ENCODE measurements at regions not wholly inside any gene's neighbourhood (a gene's known extent, or its start where the extent isn't known, plus 50 kb on each side); places are given as distances from the start of the nearest gene placed in this dataset.

DNA sequence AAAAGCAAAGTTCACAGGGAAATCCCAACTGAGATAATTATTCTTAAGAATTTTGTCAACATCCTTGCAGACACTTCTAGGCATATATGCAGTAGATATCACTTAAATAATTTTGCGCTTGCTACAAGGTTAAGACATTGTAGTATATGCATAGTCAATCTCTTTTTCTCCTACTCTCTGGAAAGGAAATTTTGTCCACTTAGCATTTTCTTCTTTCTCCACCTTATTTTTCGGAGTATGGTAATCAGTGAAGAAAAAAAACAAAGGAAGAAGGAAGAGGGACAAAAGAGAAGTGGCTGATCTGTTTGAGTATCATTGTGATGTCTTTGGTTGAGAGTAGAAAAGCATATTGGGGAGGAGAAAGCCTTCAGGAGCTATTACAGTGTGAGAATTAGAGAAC lies 104.6 kb downstream of the LACC1 start:
- DNase-seq (ENCODE audit: low spot score) = no peak

DNA sequence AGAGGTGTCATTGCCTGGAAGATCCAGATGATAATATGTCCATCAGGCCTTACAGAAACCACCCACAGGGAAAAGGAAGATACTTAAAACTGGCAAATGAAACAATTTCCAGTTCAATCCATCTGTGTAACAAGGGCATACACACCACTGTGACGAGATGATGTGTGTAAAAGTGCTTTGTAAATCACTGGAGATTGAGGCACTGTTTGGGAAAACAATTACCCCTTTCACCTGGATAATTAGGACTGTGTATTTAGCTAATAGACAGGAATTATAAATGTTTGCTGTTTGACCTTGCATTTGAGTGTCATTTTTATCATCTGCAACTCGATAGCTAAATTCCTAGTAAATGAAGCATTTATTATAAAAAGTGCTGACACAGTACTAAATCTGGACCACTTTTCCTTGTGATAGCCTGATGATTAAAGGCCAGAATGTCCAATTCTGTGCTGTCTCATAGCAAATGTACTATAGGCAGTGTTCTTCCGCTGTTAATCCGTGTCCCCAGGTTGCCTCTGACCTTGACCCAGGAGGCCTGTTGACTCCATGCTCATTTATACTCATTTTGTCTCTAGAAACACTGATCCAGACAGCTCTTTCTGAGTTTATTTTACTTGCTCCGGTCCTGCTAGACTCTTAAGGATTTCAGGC lies 105.8 kb downstream of the LACC1 start:
- DNase-seq (ENCODE audit: low spot score) = no peak

DNA sequence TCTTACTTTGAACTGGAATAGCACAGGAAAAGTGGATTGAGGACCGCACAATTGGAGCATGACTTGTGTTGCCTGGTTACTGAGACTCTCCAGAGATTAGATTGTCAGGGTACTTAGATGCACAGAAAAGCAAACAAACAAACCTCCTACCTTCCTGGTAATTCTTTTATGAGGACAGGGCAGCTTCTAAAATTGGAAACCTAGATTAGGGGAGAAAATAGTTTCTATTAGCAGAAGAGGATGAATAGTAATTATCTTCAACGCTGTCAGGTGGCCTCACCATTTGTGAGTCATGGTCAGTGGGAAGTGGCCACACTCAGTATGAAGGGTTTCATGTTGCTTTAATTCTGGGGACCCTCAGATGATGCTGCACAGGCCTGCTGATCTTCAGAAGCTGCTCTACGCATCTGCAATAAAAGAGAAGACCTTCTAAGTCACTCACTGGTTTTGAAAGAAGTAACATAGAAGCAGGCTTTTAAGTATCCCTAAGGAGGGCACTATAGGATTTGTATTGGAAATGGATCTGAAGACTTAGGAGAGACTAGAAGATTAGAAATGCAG lies 106.8 kb downstream of the LACC1 start:
- DNase-seq (ENCODE audit: low spot score) = no peak

DNA sequence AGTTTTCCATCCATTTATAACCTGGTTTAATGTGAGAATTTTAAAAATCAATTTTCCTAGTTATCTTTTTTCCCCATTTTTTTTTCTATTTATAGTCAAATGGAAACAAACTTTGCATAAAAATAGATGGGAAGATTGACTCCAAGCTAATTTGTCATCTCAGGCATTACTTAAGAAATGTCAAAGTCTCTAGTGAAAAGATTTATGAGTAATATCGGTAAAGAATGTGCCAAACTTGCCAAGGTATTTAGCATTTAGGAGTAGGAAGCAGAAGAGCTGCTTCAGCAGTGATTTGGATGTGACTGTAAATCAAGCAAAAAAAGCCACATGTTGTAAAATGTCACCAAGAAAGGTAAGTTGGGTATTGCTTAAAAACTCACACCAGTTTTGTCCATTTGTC lies 108.6 kb downstream of the LACC1 start:
- no peak for DNase-seq (ENCODE audit: low spot score)

DNA sequence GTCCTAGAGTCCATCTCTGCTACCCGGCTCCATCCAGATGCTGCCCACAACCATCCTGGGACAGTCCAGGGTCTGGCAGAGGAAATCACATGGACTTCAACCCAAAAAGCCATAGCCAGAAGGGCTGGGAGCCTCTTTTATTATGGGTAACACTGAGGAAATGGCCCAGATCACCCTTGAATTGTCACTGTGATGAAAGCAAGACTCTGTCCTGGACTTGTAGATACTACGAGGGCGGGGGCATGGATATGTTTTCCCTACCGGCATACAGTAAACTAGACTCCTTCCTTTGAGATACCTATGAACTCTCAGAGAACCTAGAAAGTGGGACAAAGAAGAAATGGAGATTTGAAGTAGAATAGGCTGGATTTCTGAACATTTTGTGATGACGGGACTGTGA lies 110.3 kb downstream of the LACC1 start:
- no peak for DNase-seq (ENCODE audit: low spot score)

DNA sequence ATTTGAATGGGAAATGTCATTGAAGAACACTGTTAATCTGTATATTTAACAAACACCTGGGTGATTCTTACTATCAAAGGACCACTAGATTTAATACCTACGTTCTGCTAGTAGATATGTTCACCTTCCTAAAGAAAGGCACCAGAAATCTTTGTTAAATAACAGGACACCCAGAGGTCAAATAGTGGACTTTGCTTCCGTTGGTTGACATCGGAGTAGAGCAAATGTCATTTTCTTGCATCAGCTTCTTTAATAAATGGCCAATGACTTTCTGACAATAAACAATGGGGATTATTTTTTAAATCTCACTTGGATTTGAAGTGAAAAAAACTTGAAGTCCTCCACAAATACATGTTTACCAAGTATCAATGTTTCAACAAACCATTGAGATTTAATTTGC lies 111.1 kb downstream of the LACC1 start:
- DNase-seq (ENCODE audit: low spot score) = no peak

DNA sequence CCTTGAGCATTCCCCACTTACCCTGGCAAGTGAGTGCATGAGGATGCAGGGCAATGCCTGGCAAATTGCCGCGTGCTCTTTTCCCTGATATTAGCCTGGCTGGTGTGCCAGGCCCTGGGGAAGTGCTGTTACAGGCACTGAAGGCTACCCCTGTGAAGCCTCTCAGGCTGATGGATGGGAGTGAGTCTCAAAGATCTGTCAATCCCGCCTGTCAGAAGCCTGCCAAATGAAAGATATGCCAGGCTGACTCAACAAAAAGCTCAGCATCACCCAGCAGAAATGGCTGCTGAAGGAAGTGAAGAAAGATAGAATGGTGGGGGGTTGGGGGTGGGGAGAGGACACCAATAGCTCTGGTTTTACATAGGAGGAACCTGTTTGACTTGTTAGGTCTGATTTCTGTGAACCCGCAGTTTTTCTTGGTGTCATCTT lies 112.1 kb downstream of the LACC1 start:
- DNase-seq (ENCODE audit: low spot score) = no peak

DNA sequence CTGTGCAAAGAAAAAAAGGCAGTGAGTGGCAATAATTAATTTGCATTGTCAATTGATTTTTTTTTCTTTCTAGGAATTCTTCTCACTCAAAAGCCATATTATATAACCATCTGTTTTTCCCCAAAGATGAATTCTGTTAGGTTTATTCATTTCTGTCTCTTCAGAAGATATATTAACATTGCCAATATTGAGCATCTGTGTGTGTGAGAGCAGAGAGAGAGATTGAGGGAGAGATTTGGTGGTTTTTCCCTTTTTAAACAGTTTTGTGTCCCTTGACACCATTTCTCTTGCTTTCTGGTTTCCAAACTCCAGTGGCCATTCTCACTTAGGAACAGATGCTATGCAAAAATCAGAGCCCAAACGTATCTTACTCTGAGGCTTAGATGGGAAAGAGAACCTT lies 112.5 kb downstream of the LACC1 start:
- no peak for DNase-seq (ENCODE audit: low spot score)

DNA sequence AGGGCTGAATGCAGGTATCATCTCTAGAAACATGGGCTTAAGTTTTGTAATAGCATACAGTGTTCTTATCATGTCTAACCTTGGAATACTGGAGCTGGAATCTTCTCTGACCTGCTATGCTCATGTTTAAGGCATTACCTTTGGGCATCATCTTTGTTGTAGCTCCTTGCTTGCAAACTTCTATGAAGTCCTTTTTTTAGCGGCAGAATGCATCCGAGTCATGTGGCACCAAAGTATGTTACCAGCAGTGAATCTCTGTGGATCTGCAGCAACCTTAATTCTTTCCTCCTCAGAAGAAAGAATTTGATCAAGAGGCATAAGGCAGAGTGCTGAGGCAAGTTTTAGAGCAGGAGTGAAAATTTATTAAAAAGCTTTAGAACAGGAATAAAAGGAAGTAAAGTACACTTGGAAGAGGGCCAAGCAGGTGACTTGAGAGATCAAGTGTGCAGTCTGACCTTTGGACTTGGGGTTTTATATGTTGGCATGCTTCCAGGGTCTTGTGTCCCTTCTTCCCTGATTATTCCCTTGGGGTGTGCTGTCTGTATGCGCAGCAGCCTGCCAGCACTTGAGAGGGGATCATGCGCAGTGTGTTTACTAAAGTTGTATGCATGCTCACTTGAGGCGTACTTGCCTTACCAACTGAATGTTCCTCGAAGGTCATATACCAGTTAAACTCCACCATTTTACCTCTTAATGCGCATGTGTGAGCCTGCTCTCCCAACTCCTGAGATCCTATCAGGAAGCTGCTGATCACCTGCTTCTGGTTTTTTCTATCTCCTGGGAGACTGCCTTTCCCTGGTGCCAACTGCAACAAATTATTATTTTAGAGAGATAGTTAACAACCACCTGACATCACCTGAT lies 115.5 kb downstream of the LACC1 start:
- DNase-seq (ENCODE audit: low spot score) = no peak

DNA sequence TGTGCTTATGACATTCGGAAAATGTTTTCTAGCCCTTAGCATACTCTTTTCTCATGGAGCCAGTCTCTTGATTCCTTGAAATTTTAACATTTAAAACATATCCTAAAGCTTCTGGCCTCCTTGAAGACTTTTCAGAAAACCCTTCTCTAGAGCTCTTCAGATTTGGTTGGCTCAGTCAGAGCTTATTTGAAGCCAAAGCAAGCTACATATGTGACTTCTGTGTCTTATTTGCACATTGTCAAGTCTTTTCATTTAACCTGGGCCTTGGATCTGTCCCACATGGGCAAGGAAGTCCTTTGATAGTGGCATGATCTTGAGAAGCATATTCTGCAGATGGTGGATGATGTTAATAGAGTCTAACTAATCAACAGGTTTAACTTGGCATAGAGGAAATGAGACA lies 116.5 kb downstream of the LACC1 start:
- DNase-seq (ENCODE audit: low spot score) = no peak

DNA sequence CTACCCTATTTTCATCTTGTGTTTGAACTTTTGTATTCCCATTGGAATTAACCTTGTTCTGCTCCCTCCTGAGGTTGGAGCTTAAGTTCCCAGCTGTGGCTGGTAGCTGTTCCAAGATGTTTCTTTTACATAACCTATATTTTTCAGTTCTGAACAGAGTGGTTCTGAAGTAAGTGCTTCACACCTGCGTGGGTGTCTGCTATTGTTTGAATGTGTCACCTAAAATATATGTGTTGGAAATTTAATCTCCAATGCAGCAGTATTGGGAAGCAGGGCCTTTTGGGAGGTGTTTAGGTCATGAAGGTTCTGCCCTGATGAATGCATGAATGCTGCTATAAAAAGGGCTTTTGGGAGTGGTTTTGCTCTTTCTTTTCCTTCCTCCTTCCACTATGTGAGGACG lies 123.8 kb downstream of the LACC1 start:
- no peak for DNase-seq (ENCODE audit: low spot score)

DNA sequence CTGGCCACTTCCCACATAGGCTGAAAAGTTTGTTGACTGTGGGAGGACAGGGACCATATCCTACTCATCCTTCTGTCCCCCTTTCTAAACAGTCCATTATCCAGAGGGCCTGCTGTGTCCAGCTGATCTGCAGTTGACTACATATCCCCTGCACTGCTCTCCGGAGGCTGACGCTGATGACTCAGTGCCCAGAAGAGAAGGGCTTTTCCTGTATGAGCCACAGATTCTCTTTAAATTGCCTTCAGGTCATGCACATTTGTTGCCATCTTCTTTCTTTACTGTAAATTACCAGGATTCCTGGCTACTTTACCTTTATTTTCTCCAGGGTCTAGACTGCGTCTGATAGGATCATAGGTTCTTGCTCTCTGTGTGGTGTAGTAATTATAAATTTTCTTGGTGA lies 125.2 kb downstream of the LACC1 start:
- DNase-seq (ENCODE audit: low spot score) = no peak

DNA sequence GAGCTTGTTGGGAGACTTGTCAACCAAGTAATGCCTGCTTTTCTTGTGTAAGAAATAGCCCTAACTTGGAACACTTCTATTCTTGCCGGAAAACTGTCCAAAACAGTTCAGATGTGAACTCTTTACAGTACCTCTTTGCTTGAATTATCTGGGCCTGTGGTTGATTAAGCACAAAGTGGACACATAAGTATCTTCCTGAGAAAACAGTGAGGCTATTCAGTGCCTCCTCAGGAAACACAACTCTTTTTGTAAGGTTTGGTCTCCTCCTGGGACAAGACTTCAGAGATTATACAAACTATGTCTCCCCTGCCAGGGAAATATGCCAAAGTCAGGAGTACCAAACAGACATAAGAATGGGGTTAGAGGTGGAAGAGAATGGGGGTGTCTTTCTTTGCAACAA lies 127.7 kb downstream of the LACC1 start:
- DNase-seq (ENCODE audit: low spot score) = no peak

DNA sequence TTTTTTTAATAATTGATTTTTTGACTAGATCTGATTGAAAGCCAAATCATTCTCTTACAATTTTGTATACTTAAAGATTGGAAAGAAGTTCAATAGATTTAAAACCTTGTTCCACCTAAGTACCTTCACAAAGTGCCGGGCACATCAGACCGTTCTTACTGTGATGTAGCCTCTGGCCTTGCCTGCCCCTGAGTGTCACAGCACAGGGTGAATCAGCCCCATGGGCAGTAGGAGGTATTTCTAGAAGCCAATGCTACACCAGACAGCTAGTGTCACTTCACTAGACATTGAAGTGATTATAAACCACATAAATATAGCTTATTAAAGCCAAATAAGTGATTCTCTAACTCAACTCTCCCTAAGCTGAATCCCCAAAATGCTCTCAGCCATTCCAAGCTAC lies 131.3 kb downstream of the LACC1 start:
- no peak for DNase-seq (ENCODE audit: low spot score)

DNA sequence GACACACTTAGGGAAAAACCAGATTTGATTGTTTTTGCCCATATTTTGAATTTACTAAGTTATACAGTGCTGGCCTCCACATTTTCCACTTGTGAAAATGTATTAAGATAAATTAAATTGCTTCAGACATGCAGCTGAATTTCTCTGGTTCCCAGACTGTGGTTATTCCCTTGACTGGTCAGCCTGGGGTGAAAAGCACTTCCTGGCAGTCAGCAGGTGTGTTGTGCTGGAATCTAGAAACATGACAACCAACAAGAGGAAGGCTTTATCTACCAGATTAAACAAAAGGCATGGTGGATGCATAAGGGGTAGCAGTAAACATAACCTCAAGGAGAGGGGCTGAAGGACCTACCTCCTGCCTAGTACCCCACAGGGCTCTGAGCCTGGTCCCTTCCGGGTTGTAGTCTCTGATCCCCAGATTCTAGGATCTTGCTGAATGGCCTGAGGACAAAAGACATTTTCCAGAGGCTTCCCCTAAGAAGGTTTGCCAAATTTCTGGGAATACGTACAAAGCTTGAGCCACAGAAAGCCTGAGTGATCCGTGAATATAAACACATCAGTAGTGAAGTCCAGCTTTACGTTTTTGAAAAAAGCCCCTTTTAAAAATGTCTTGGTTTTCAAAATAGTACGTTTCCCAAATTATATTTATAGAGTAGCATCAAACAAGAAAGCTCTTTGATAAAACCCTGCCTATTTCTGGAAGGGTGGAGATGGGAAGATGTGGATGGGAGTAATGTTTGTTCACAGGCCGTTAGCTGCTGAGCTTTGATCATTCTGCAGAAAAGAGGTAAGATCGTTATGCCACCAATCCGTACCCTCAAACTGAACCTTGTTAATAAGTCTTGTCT lies 133.4 kb downstream of the LACC1 start:
- no peak for DNase-seq (ENCODE audit: low spot score)

DNA sequence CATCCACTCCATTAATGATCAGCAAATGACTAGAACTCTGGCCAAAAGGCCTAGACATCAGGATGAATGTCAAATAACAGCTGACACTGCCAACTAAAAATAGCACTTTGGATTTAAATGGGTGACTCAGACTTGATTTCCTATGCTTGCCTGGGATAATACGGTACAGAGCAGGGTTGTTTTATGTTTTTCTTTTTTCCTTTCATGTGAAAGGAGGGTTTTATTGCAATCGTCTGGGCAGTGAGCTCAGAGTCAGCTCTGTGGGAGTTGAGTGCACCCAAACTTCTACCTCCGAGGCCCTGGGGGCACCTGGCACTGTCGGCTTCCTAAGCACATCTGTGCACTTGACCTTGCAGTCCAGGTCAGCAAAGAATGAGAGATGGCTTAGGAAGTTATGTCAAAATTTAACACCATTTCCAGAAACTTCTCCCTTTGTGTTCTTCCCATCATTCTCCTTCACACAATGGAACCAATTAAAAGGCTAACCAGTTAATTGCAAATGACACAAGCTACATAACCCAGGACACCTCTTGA lies 134.1 kb downstream of the LACC1 start:
- no peak for DNase-seq (ENCODE audit: low spot score)

DNA sequence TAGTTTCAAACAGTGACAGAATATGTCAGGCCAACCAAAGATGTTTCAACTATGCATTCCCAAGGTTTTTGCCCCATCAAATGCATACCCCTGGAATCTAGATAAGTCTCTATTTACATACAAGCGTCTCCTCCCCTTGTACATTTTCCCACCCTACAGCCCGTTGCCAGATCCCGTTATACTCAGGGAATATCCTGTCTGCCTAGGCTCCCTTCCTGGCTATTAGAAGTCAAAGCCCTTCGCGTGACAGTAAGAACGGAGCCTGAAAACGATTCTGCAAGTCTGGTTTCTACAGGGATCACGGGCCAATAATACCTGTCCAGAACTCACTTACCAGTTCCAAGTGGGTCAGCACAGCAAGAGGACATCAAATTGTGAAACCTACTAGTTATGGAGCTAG lies 134.8 kb downstream of the LACC1 start:
- no peak for DNase-seq (ENCODE audit: low spot score)

DNA sequence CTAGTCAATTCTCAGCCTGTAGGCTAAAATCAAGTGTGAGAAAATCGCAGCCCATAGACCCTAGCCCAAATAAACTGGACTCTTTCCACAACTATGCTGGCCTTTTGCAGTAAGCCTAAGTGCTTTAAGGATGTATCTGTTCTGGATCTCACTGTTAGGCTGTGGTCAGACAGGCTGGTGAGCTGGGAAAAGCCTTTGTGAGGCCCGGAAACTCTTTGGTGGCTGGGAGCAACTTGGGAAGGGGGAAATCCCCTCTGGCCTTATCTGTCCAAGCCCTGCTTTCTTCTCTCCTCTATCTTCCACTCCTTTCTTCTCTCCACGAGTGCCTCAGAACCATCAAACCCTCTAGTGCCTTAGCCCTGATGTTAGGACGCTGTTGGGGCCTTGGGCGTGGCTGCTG lies 135.4 kb downstream of the LACC1 start:
- DNase-seq (ENCODE audit: low spot score) = no peak

DNA sequence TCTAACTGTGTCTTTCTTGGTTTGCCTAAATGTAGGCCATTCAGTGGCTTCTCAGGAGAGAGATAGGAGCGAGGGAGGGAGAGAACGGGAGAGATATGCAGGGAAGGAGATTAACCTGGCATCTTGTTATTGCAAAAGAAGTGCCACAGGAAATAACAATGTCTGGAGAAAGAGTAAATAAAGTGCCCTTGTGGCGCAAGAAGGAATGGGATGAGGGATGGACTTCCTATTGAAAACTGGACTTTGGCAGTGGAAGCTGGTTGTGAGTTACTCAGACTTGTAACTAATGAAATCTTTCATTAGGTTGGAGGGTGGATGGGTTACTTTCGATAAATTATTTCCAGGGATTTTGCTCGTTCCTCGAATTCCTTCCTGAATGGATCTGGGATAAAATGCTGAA lies 136.1 kb downstream of the LACC1 start:
- DNase-seq (ENCODE audit: low spot score) = no peak

DNA sequence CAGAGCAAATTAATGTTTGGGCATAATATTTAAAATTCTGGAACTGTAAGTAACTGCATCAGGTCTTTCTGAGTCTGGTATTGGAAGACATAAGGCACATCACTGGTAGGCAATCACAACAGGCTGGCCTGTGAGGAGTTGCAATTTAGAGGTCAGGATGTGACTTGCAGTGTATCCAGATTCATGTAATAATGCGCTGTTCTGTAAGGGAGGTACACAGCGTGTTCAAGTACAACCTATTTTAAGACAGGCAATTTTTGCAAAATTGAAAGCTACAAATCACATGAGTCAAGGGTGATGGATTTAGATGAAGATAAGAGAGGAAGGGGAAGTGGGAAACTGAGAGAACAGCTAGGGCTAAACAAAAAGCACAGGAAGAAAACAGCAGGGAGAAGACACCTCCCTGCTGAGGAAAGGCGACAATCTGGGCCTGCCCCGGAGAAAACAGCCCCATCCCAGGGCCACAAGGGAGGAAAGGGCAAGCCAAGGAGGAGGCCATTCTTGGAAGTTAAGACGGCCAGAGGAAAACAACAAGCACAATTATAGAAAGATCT lies 138.1 kb downstream of the LACC1 start:
- DNase-seq (ENCODE audit: low spot score) = no peak

DNA sequence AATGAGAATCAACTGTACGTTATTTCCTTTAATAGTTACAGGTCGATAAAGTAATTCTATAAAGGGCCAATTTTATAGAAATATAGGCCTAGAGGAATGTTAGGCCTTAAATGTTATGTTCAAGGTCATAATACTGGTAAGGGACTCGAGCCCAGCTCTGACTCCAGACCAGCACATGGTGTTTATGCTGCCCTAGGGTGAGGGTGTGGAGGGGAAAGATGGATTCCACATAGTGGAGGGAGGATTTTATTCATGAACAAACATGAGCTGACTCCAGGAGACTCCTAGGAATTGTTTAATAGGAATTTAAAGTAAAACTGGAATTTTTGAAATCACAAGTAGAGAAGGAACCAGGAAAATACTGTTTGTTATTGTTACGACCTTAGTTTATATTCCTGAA lies 139.9 kb downstream of the LACC1 start:
- DNase-seq (ENCODE audit: low spot score) = no peak

DNA sequence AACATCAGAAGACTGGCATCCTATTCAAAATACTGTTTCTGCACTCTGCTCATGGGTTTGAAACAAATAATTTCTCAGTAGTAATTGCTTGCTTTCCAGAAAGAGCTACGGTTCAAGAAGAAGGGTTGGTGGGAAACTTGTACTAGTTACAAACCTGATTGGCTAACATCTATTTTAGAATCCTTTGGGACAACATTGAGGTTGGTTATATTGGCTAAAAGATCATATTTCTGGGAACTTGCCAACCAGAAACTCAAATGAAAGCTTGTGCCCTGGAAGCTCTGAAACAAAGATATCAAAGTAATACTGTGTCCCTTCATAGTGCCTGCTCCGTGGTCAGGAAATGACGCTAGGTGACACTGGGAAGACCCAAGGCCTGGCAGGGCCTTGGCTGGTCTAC lies 141.7 kb downstream of the LACC1 start:
- DNase-seq (ENCODE audit: low spot score) = no peak
